HG03066 (cell line): ENCODE measurements at regions not wholly inside any gene's neighbourhood (a gene's known extent, or its start where the extent isn't known, plus 50 kb on each side); places are given as distances from the start of the nearest gene placed in this dataset.

ENCODE experiments used
- ATAC-seq: cut with Tn5 transposase; IDR thresholded peaks from one replicate; pipeline ENCODE4 v1.9.1; 2021; ENCODE audit warnings: low read depth; ENCODE audit not compliant: unreplicated experiment

DNA sequence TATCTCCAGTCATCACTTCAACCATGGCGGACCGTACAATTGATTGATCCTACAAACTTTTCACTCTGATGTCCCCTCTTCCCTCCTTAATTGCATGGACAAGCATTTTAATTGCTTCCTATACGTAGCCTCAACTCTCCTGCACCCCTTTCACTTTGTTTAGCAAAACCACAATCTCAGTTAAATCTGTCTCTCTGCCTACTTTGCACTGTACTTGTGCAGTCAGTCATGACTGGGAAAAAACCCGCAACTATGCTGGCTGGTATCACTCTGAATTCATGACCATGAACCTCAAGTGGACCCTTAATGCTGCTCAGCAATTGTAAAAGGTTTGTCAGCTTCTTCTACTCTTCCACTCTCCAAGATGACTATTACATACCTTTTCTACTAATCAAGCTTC lies 51.7 kb upstream of the AFF2 start:
- no peak for ATAC-seq
